ENCODE measurements at regions not wholly inside any gene's neighbourhood (a gene's known extent, or its start where the extent isn't known, plus 50 kb on each side); places are given as distances from the start of the nearest gene placed in this dataset.

- CTCF ChIA-PET = interaction anchor here (0.6 kb wide), 1 partner anchor 1195 kb away, joined by 3 read pairs; no protein-coding TSS in a partner anchor
- intact Hi-C loops (cut with micrococcal nuclease; ENCODE audit: unreplicated experiment) = no loop called here
These were observed 101.3 kb downstream of the AKAP11 start for GRCh38 chr13:42373048-42373812.

GRCh38 chr13:42375663-42376062 lies 103.7 kb downstream of the AKAP11 start:
- H3K36me3 ChIP-seq (ENCODE audit: low read depth) = no peaks in the 10 kb centered on the region
- no peaks in the 10 kb centered on the region for H4K20me1 ChIP-seq (ENCODE audit: insufficient read depth)
- POLR2A ChIA-PET (ENCODE audit: unreplicated experiment) = no interaction called here
- BruUV-seq (replicated peaks) = no TSS peak
- H3K27ac ChIP-seq = no peak overlapping the region
- no peak overlapping the region for H2AFZ ChIP-seq
- no peaks in the 10 kb centered on the region for H3K4me1 ChIP-seq (replicated peaks; ENCODE audit: insufficient read depth)
- no peaks in the 10 kb centered on the region for H3K27me3 ChIP-seq (ENCODE audit: insufficient read depth, low read depth)
- H3K79me2 ChIP-seq (ENCODE audit: low read depth) = no peaks in the 10 kb centered on the region
- H3K9me3 ChIP-seq (ENCODE audit: insufficient read depth, low read depth) = no peaks in the 10 kb centered on the region
- intact Hi-C loops (cut with micrococcal nuclease; ENCODE audit: unreplicated experiment) = no loop called here
- no peaks in the 10 kb centered on the region for H3F3A ChIP-seq (ENCODE audit: insufficient read depth, low read depth)
- TF ChIP-seq CTCF (conservative IDR thresholded peaks at IDR 0.05) (no peak), EZH2 (IDR thresholded peaks at IDR 0.05; ENCODE audit: low read depth) (no peak)
- CTCF ChIA-PET = no interaction called here
- H3K4me2 ChIP-seq = no peak overlapping the region
- no peak overlapping the region for H3K4me3 ChIP-seq
- H3K9me2 ChIP-seq (ENCODE audit: insufficient read depth) = no peaks in the 10 kb centered on the region
- no peak for DNase-seq

More at GRCh38 chr13:42373048-42373812, 101.3 kb downstream of the AKAP11 start:
- no peak overlapping the region for H3K4me2 ChIP-seq
- H3K4me3 ChIP-seq = no peak overlapping the region
- H2AFZ ChIP-seq = no peak overlapping the region
- TF ChIP-seq EZH2 (IDR thresholded peaks at IDR 0.05; ENCODE audit: low read depth) = no peak
- no peak for TF ChIP-seq CTCF (conservative IDR thresholded peaks at IDR 0.05)
- POLR2A ChIA-PET (ENCODE audit: unreplicated experiment) = no interaction called here
- no peaks in the 10 kb centered on the region for H4K20me1 ChIP-seq (ENCODE audit: insufficient read depth)
- no peaks in the 10 kb centered on the region for H3F3A ChIP-seq (ENCODE audit: insufficient read depth, low read depth)
- no peak overlapping the region for H3K27ac ChIP-seq
- no peaks in the 10 kb centered on the region for H3K79me2 ChIP-seq (ENCODE audit: low read depth)
- H3K9me3 ChIP-seq (ENCODE audit: insufficient read depth, low read depth) = no peaks in the 10 kb centered on the region
- H3K27me3 ChIP-seq (ENCODE audit: insufficient read depth, low read depth) = no peaks in the 10 kb centered on the region
- no peaks in the 10 kb centered on the region for H3K4me1 ChIP-seq (replicated peaks; ENCODE audit: insufficient read depth)
- no peak for DNase-seq
- no TSS peak for BruUV-seq (replicated peaks)
- H3K36me3 ChIP-seq (ENCODE audit: low read depth) = no peaks in the 10 kb centered on the region
- no peaks in the 10 kb centered on the region for H3K9me2 ChIP-seq (ENCODE audit: insufficient read depth)

GRCh38 chr13:42377640-42378382 lies 105.9 kb downstream of the AKAP11 start:
- TF ChIP-seq EZH2 (IDR thresholded peaks at IDR 0.05; ENCODE audit: low read depth) = no peak
- no peak for TF ChIP-seq CTCF (conservative IDR thresholded peaks at IDR 0.05)
- Histone ChIP-seq H3K4me2 (no peak overlapping the region), H4K20me1 (ENCODE audit: insufficient read depth) (no peaks in the 10 kb centered on the region), H3K27ac (no peak overlapping the region), H3K4me1 (replicated peaks; ENCODE audit: insufficient read depth) (no peaks in the 10 kb centered on the region), H3F3A (ENCODE audit: insufficient read depth, low read depth) (no peaks in the 10 kb centered on the region), H3K79me2 (ENCODE audit: low read depth) (no peaks in the 10 kb centered on the region), H2AFZ (no peak overlapping the region), H3K36me3 (ENCODE audit: low read depth) (no peaks in the 10 kb centered on the region), H3K9me2 (ENCODE audit: insufficient read depth) (no peaks in the 10 kb centered on the region), H3K27me3 (ENCODE audit: insufficient read depth, low read depth) (no peaks in the 10 kb centered on the region), H3K4me3 (no peak overlapping the region), H3K9me3 (ENCODE audit: insufficient read depth, low read depth) (no peaks in the 10 kb centered on the region)
- BruUV-seq (replicated peaks) = no TSS peak
- CTCF ChIA-PET = interaction anchor here (0.6 kb wide), 2 partner anchors 62 to 1079 kb away, joined by 3 read pairs; no protein-coding TSS in a partner anchor
- DNase-seq = no peak
- POLR2A ChIA-PET (ENCODE audit: unreplicated experiment) = no interaction called here
- intact Hi-C loops (cut with micrococcal nuclease; ENCODE audit: unreplicated experiment) = no loop called here
